HG03520 (cell line): ENCODE measurements at regions not wholly inside any gene's neighbourhood (a gene's known extent, or its start where the extent isn't known, plus 50 kb on each side); places are given as distances from the start of the nearest gene placed in this dataset.
A peak's percentile ranks its signal among the peaks of the same experiment; 100 is the strongest.
"Not testable (repeated sequence)": the region's sequence is repeated elsewhere in the genome, so short reads cannot be mapped to it uniquely, and the experiment has no call there.

Experiments
- ATAC-seq: cut with Tn5 transposase; IDR thresholded peaks from one replicate; pipeline ENCODE4 v1.9.1; 2021; ENCODE audit warnings: mild to moderate bottlenecking, moderate library complexity; ENCODE audit not compliant: unreplicated experiment

GRCh38 chr17:13154398-13154797, 136.6 kb upstream of the ELAC2 start:
- no peak for ATAC-seq

- ATAC-seq, result no peak
These were observed 135.2 kb upstream of the ELAC2 start for GRCh38 chr17:13153036-13153435.

- no peak for ATAC-seq
These were observed 134.7 kb upstream of the ELAC2 start for GRCh38 chr17:13152501-13152900.

GRCh38 chr17:13150738-13151137, 132.9 kb upstream of the ELAC2 start:
- not testable (repeated sequence) for ATAC-seq

- no peak for ATAC-seq
These were observed 125.2 kb upstream of the ELAC2 start for GRCh38 chr17:13143001-13143400.

- no peak for ATAC-seq
These were observed 122.9 kb upstream of the ELAC2 start for GRCh38 chr17:13140750-13141149.

- ATAC-seq, result no peak
These were observed 117.7 kb upstream of the ELAC2 start for GRCh38 chr17:13135506-13135905.

- no peak for ATAC-seq
These were observed 116.2 kb upstream of the ELAC2 start for GRCh38 chr17:13134076-13134475.

GRCh38 chr17:13131225-13131624, 113.4 kb upstream of the ELAC2 start:
- ATAC-seq, result no peak

GRCh38 chr17:13129356-13129755, 111.5 kb upstream of the ELAC2 start:
- ATAC-seq, result no peak

- ATAC-seq, result no peak
These were observed 110.8 kb upstream of the ELAC2 start for GRCh38 chr17:13128676-13129075.

GRCh38 chr17:13127921-13128602, 110.2 kb upstream of the ELAC2 start:
- ATAC-seq, result no peak

GRCh38 chr17:13120864-13121263, 103.0 kb upstream of the ELAC2 start:
- ATAC-seq, result no peak

- no peak for ATAC-seq
These were observed 100.5 kb upstream of the ELAC2 start for GRCh38 chr17:13118311-13118710.

GRCh38 chr17:13117616-13118015, 99.8 kb upstream of the ELAC2 start:
- ATAC-seq, result no peak

- peak; percentile 76 for ATAC-seq
These were observed 96.8 kb upstream of the ELAC2 start for GRCh38 chr17:13114601-13115031.

- ATAC-seq, result no peak
These were observed 96.1 kb upstream of the ELAC2 start for GRCh38 chr17:13113821-13114525.

- no peak for ATAC-seq
These were observed 89.9 kb upstream of the ELAC2 start for GRCh38 chr17:13107676-13108235.

- ATAC-seq, result no peak
These were observed 88.3 kb upstream of the ELAC2 start for GRCh38 chr17:13106171-13106570.

GRCh38 chr17:13104576-13104975, 86.7 kb upstream of the ELAC2 start:
- no peak for ATAC-seq

GRCh38 chr17:13102477-13102876, 84.7 kb upstream of the ELAC2 start:
- no peak for ATAC-seq

- ATAC-seq, result no peak
These were observed 82.1 kb upstream of the ELAC2 start for GRCh38 chr17:13099926-13100325.
